ENCODE measurements at regions not wholly inside any gene's neighbourhood (a gene's known extent, or its start where the extent isn't known, plus 50 kb on each side); places are given as distances from the start of the nearest gene placed in this dataset.
A peak's percentile ranks its signal among the peaks of the same experiment; 100 is the strongest.

GRCh38 chr18:75643083-75643482 is 215.6 kb upstream of the SMIM21 start:
- DNase-seq, result no peak
- H3K36me3 ChIP-seq, result no peaks in the 10 kb centered on the region
- H3K4me3 ChIP-seq, result no peak overlapping the region
- no peak overlapping the region for H3K27ac ChIP-seq
- H3K4me1 ChIP-seq, result no peaks in the 10 kb centered on the region
- no peaks in the 10 kb centered on the region for H3K9me3 ChIP-seq (replicated peaks)
- H3K27me3 ChIP-seq, result no peaks in the 10 kb centered on the region

GRCh38 chr18:75639472-75639831 is 211.9 kb upstream of the SMIM21 start:
- H3K27ac ChIP-seq, result no peak overlapping the region; the same call in 1 of the 2 replicates
- H3K36me3 ChIP-seq, result no peaks in the 10 kb centered on the region
- no peaks in the 10 kb centered on the region for H3K9me3 ChIP-seq (replicated peaks)
- H3K27me3 ChIP-seq, result no peaks in the 10 kb centered on the region
- no peak overlapping the region for H3K4me3 ChIP-seq
- DNase-seq, result no peak
- H3K4me1 ChIP-seq, result no peaks in the 10 kb centered on the region

GRCh38 chr18:75638776-75639471 is 211.4 kb upstream of the SMIM21 start:
- Histone ChIP-seq H3K9me3 (replicated peaks) (no peaks in the 10 kb centered on the region), H3K27me3 (no peaks in the 10 kb centered on the region), H3K36me3 (no peaks in the 10 kb centered on the region), H3K4me1 (no peaks in the 10 kb centered on the region), H3K27ac (peak overlapping the region; percentile 71), H3K4me3 (peak overlapping the region; percentile 53)
- DNase-seq, result peak; percentile 29 to 44

- Histone ChIP-seq H3K4me3 (peak overlapping the region; percentile 53), H3K9me3 (replicated peaks) (no peaks in the 10 kb centered on the region), H3K27ac (peak overlapping the region; percentile 71), H3K36me3 (no peaks in the 10 kb centered on the region), H3K4me1 (no peaks in the 10 kb centered on the region), H3K27me3 (no peaks in the 10 kb centered on the region)
- DNase-seq, result peak; percentile 40 to 57
Observed at GRCh38 chr18:75638223-75638775, 210.8 kb upstream of the SMIM21 start.

- Histone ChIP-seq H3K4me3 (no peak overlapping the region), H3K4me1 (no peaks in the 10 kb centered on the region), H3K9me3 (replicated peaks) (no peaks in the 10 kb centered on the region), H3K27ac (no peak overlapping the region), H3K36me3 (no peaks in the 10 kb centered on the region), H3K27me3 (no peaks in the 10 kb centered on the region)
- peak in 1 of 2 experiments; percentile 1 for DNase-seq
Observed at GRCh38 chr18:75635096-75635495, 207.6 kb upstream of the SMIM21 start.

GRCh38 chr18:75625966-75626365 is 198.5 kb upstream of the SMIM21 start:
- DNase-seq, result no peak
- H3K4me3 ChIP-seq, result no peak overlapping the region
- no peaks in the 10 kb centered on the region for H3K9me3 ChIP-seq (replicated peaks)
- H3K36me3 ChIP-seq, result no peaks in the 10 kb centered on the region
- no peaks in the 10 kb centered on the region for H3K27me3 ChIP-seq
- H3K4me1 ChIP-seq, result no peaks in the 10 kb centered on the region
- H3K27ac ChIP-seq, result no peak overlapping the region

GRCh38 chr18:75624869-75625268 is 197.4 kb upstream of the SMIM21 start:
- Histone ChIP-seq H3K36me3 (no peaks in the 10 kb centered on the region), H3K4me1 (no peaks in the 10 kb centered on the region), H3K4me3 (no peak overlapping the region), H3K9me3 (replicated peaks) (no peaks in the 10 kb centered on the region), H3K27me3 (no peaks in the 10 kb centered on the region), H3K27ac (no peak overlapping the region)
- DNase-seq, result no peak

- H3K4me3 ChIP-seq, result no peak overlapping the region
- DNase-seq, result no peak
- H3K4me1 ChIP-seq, result no peaks in the 10 kb centered on the region
- H3K9me3 ChIP-seq (replicated peaks), result no peaks in the 10 kb centered on the region
- H3K36me3 ChIP-seq, result no peaks in the 10 kb centered on the region
- no peaks in the 10 kb centered on the region for H3K27me3 ChIP-seq
- H3K27ac ChIP-seq, result no peak overlapping the region
Observed at GRCh38 chr18:75621818-75622217, 194.3 kb upstream of the SMIM21 start.

GRCh38 chr18:75618146-75618545 is 190.6 kb upstream of the SMIM21 start:
- H3K4me1 ChIP-seq, result no peaks in the 10 kb centered on the region
- no peaks in the 10 kb centered on the region for H3K36me3 ChIP-seq
- H3K27me3 ChIP-seq, result no peaks in the 10 kb centered on the region
- no peak overlapping the region for H3K27ac ChIP-seq
- no peak overlapping the region for H3K4me3 ChIP-seq
- no peak for DNase-seq
- H3K9me3 ChIP-seq (replicated peaks), result no peaks in the 10 kb centered on the region

- DNase-seq, result no peak
- H3K27ac ChIP-seq, result no peak overlapping the region
- no peak overlapping the region for H3K4me3 ChIP-seq
- H3K9me3 ChIP-seq (replicated peaks), result no peaks in the 10 kb centered on the region
- no peaks in the 10 kb centered on the region for H3K27me3 ChIP-seq
- H3K36me3 ChIP-seq, result no peaks in the 10 kb centered on the region
- H3K4me1 ChIP-seq, result no peaks in the 10 kb centered on the region
Observed at GRCh38 chr18:75612456-75612855, 185.0 kb upstream of the SMIM21 start.

GRCh38 chr18:75607701-75608100 is 180.2 kb upstream of the SMIM21 start:
- no peaks in the 10 kb centered on the region for H3K36me3 ChIP-seq
- no peak overlapping the region for H3K4me3 ChIP-seq
- H3K27ac ChIP-seq, result no peak overlapping the region
- H3K9me3 ChIP-seq (replicated peaks), result no peaks in the 10 kb centered on the region
- H3K4me1 ChIP-seq, result no peaks in the 10 kb centered on the region
- peak in 1 of 2 experiments; percentile 6 for DNase-seq
- H3K27me3 ChIP-seq, result no peaks in the 10 kb centered on the region

GRCh38 chr18:75592527-75592926 is 165.0 kb upstream of the SMIM21 start:
- no peaks in the 10 kb centered on the region for H3K4me1 ChIP-seq
- no peaks in the 10 kb centered on the region for H3K36me3 ChIP-seq
- H3K9me3 ChIP-seq (replicated peaks), result no peaks in the 10 kb centered on the region
- H3K27ac ChIP-seq, result no peak overlapping the region
- no peaks in the 10 kb centered on the region for H3K27me3 ChIP-seq
- DNase-seq, result no peak
- no peak overlapping the region for H3K4me3 ChIP-seq

- Histone ChIP-seq H3K9me3 (replicated peaks) (no peaks in the 10 kb centered on the region), H3K36me3 (no peaks in the 10 kb centered on the region), H3K27ac (no peak overlapping the region), H3K4me3 (no peak overlapping the region), H3K4me1 (no peaks in the 10 kb centered on the region), H3K27me3 (no peaks in the 10 kb centered on the region)
- DNase-seq, result no peak
Observed at GRCh38 chr18:75588412-75588811, 160.9 kb upstream of the SMIM21 start.

- H3K36me3 ChIP-seq, result no peaks in the 10 kb centered on the region
- DNase-seq, result no peak
- no peak overlapping the region for H3K27ac ChIP-seq
- H3K4me1 ChIP-seq, result peaks cover 8% of the 10 kb centered on the region
- H3K9me3 ChIP-seq (replicated peaks), result no peaks in the 10 kb centered on the region
- H3K4me3 ChIP-seq, result no peak overlapping the region
- H3K27me3 ChIP-seq, result no peaks in the 10 kb centered on the region
Observed at GRCh38 chr18:75587131-75587530, 159.6 kb upstream of the SMIM21 start.

GRCh38 chr18:75586130-75586889 is 158.8 kb upstream of the SMIM21 start:
- Histone ChIP-seq H3K9me3 (replicated peaks) (no peaks in the 10 kb centered on the region), H3K4me1 (peaks cover 16% of the 10 kb centered on the region), H3K27me3 (no peaks in the 10 kb centered on the region), H3K4me3 (no peak overlapping the region), H3K27ac (no peak overlapping the region), H3K36me3 (no peaks in the 10 kb centered on the region)
- DNase-seq, result no peak

Measured in SJCRH30 (cell line).